ENCODE measurements at regions not wholly inside any gene's neighbourhood (a gene's known extent, or its start where the extent isn't known, plus 50 kb on each side); places are given as distances from the start of the nearest gene placed in this dataset.

DNA sequence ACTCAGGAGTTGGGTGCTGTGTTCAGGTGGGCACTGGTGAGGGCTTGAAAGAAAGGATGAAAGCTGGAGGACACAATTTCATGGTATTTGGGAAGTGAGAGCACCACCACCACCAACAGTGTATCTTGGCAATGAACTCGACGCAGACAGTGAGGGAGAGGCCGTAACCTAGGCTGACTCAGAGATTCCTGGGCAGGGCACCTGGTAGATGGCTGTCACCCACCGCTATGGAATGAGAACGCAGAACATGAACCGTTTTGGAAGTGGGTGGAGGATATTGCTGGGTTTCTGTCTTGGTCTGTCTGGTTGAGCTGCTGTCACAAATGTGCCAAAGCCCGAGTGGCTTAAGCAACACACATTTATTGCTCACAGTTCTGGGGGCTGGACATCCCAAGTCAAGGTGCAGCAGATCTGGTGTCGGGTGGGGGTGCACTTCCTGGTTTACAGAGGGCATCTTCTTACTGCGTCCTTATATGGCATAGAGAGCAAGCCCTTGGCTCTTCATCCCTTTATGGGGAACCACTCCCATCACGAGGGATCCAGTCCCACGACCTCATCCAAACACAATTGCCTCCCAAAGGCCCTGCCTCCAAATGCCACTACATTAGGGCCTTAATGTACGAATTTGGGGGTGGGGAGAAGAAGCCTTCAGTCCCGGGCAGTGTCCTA is 246.3 kb downstream of the SIPA1L2 start:
- no TSS peak for BruUV-seq (replicated peaks)
- ChIA-PET POLR2A (ENCODE audit: unreplicated experiment) (interaction anchor here (0.6 kb wide), 1 partner anchor 250 kb away, joined by 5 read pairs; no protein-coding TSS in a partner anchor), CTCF (no interaction called here)
- no peak overlapping the region for H3K4me2 ChIP-seq (ENCODE audit: low read length)
- H3K9me2 ChIP-seq (replicated peaks; ENCODE audit: low read length), result no peaks in the 10 kb centered on the region
- no peak overlapping the region for H3K27ac ChIP-seq (ENCODE audit: low read length)
- no peak overlapping the region for H3K4me3 ChIP-seq (ENCODE audit: low read length)
- no peaks in the 10 kb centered on the region for H3K9me3 ChIP-seq (ENCODE audit: low read length)
- no peak for ATAC-seq
- peaks cover 11% of the 10 kb centered on the region for H3K4me1 ChIP-seq (ENCODE audit: insufficient read depth, low read length)
- no peaks in the 10 kb centered on the region for H3K36me3 ChIP-seq (ENCODE audit: low read depth, low read length)
- no peaks in the 10 kb centered on the region for H3K27me3 ChIP-seq (ENCODE audit: low read length)
- TF ChIP-seq CTCF (conservative IDR thresholded peaks at IDR 0.05; ENCODE audit: low read depth, low read length) (no peak), EZH2 (IDR thresholded peaks at IDR 0.05; ENCODE audit: low read length, unreplicated experiment) (no peak), EZH2phosphoT487 (IDR thresholded peaks at IDR 0.05; ENCODE audit: borderline replicate concordance, low read length) (no peak)
- intact Hi-C loops (cut with micrococcal nuclease), result no loop called here
- no peak overlapping the region for H2AFZ ChIP-seq (ENCODE audit: low read length)
- no peaks in the 10 kb centered on the region for H3K79me2 ChIP-seq (ENCODE audit: low read length)
- H3K9ac ChIP-seq (ENCODE audit: low read length), result no peak overlapping the region
- no peaks in the 10 kb centered on the region for H4K20me1 ChIP-seq (ENCODE audit: low read length)
- no peaks in the 10 kb centered on the region for H3F3A ChIP-seq (ENCODE audit: low read length, unreplicated experiment)
- peak; percentile 22 for DNase-seq

DNA sequence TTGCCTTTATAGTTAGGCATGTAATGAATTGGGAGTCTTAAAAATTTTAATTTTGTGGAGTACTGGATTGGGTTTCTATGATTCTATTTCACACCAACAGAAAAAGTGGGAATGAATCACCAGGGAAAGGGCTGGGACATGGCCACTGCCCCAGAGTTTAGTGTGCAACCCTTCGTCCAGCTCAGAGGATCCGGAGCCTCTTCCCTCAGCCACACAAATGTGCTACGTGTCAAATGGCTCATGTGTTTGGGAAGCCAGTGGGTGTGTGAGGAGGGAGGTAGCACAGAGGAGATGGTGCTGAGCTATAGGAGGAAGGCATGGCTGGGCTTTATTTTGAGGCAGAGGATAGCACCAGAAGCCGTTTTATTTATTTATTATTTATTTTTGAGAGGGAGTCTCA is 247.3 kb downstream of the SIPA1L2 start:
- no peaks in the 10 kb centered on the region for H3K9me2 ChIP-seq (replicated peaks; ENCODE audit: low read length)
- H3F3A ChIP-seq (ENCODE audit: low read length, unreplicated experiment), result no peaks in the 10 kb centered on the region
- intact Hi-C loops (cut with micrococcal nuclease), result no loop called here
- TF ChIP-seq EZH2 (IDR thresholded peaks at IDR 0.05; ENCODE audit: low read length, unreplicated experiment) (no peak), EZH2phosphoT487 (IDR thresholded peaks at IDR 0.05; ENCODE audit: borderline replicate concordance, low read length) (no peak), CTCF (conservative IDR thresholded peaks at IDR 0.05; ENCODE audit: low read depth, low read length) (no peak)
- no TSS peak for BruUV-seq (replicated peaks)
- no peaks in the 10 kb centered on the region for H3K79me2 ChIP-seq (ENCODE audit: low read length)
- no peak overlapping the region for H3K27ac ChIP-seq (ENCODE audit: low read length)
- no peak overlapping the region for H3K4me2 ChIP-seq (ENCODE audit: low read length)
- H4K20me1 ChIP-seq (ENCODE audit: low read length), result no peaks in the 10 kb centered on the region
- no peaks in the 10 kb centered on the region for H3K27me3 ChIP-seq (ENCODE audit: low read length)
- DNase-seq (no peak), ATAC-seq (no peak)
- ChIA-PET CTCF (no interaction called here), POLR2A (ENCODE audit: unreplicated experiment) (no interaction called here)
- H3K9me3 ChIP-seq (ENCODE audit: low read length), result no peaks in the 10 kb centered on the region
- no peak overlapping the region for H2AFZ ChIP-seq (ENCODE audit: low read length)
- H3K36me3 ChIP-seq (ENCODE audit: low read depth, low read length), result no peaks in the 10 kb centered on the region
- no peak overlapping the region for H3K9ac ChIP-seq (ENCODE audit: low read length)
- H3K4me3 ChIP-seq (ENCODE audit: low read length), result no peak overlapping the region
- H3K4me1 ChIP-seq (ENCODE audit: insufficient read depth, low read length), result peaks cover 20% of the 10 kb centered on the region

DNA sequence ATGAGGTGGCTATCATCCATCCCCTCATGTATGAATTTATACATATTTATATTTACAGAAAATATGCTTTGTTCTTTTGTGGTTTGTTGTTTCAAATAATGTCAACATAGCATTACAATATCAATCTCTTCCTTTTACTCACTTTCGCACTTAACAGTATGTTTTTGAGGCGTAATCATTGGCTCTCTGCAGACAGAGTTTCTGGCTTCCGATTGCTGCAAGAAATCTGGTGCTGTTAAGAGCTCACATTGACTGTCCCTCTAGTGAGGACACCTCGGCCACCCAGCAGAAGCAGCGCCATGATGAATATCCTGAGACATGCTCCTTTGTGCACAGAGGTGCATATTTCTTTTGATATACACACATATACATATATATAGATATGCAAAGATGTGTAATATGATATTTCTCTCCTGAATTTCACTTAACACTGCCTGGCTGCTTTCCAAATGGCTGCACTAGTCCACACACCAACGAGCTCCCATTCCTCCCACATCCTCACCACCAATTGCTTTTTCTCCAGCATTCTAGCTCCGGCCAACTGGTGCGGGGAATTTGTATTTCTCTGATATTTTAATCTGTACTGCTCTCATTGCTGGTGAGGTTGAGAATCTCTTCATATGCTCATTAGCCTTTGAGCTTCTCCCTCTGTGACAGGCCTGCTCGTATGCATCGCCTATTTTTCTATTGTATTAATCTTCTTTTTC is 248.4 kb downstream of the SIPA1L2 start:
- Histone ChIP-seq H3K4me1 (ENCODE audit: insufficient read depth, low read length) (peaks cover 29% of the 10 kb centered on the region), H4K20me1 (ENCODE audit: low read length) (no peaks in the 10 kb centered on the region), H2AFZ (ENCODE audit: low read length) (no peak overlapping the region), H3K36me3 (ENCODE audit: low read depth, low read length) (no peaks in the 10 kb centered on the region), H3K9me2 (replicated peaks; ENCODE audit: low read length) (no peaks in the 10 kb centered on the region), H3K79me2 (ENCODE audit: low read length) (no peaks in the 10 kb centered on the region), H3F3A (ENCODE audit: low read length, unreplicated experiment) (no peaks in the 10 kb centered on the region), H3K27me3 (ENCODE audit: low read length) (no peaks in the 10 kb centered on the region), H3K9me3 (ENCODE audit: low read length) (no peaks in the 10 kb centered on the region), H3K9ac (ENCODE audit: low read length) (no peak overlapping the region), H3K27ac (ENCODE audit: low read length) (no peak overlapping the region), H3K4me3 (ENCODE audit: low read length) (no peak overlapping the region), H3K4me2 (ENCODE audit: low read length) (no peak overlapping the region)
- DNase-seq, result no peak
- POLR2A ChIA-PET (ENCODE audit: unreplicated experiment), result no interaction called here
- ATAC-seq, result no peak
- no TSS peak for BruUV-seq (replicated peaks)
- no peak for TF ChIP-seq EZH2 (IDR thresholded peaks at IDR 0.05; ENCODE audit: low read length, unreplicated experiment)
- TF ChIP-seq CTCF (conservative IDR thresholded peaks at IDR 0.05; ENCODE audit: low read depth, low read length), result no peak
- no peak for TF ChIP-seq EZH2phosphoT487 (IDR thresholded peaks at IDR 0.05; ENCODE audit: borderline replicate concordance, low read length)
- intact Hi-C loops (cut with micrococcal nuclease), result no loop called here
- CTCF ChIA-PET, result no interaction called here

All from PC-3 (cell line).